CD4-positive, alpha-beta T cell treated with Interleukin-2 at 100 ng/mL for 4 hours (primary cell): ENCODE measurements at regions not wholly inside any gene's neighbourhood (a gene's known extent, or its start where the extent isn't known, plus 50 kb on each side); places are given as distances from the start of the nearest gene placed in this dataset.

Experiments used
- DNase-seq: peaks from one replicate; pipeline ENCODE4 v3.0.0-alpha.2; 2020; ENCODE audit warnings: low spot score

GRCh38 chr7:51666266-51666665, 349.7 kb upstream of the COBL start:
- DNase-seq: no peak

GRCh38 chr7:51665045-51665780, 348.6 kb upstream of the COBL start:
- DNase-seq: no peak

GRCh38 chr7:51660516-51660915, 343.9 kb upstream of the COBL start:
- DNase-seq: no peak

- DNase-seq: no peak
Measured at GRCh38 chr7:51658684-51659083, 342.1 kb upstream of the COBL start.

GRCh38 chr7:51647931-51648351, 331.3 kb upstream of the COBL start:
- DNase-seq: no peak

GRCh38 chr7:51647486-51647885, 330.9 kb upstream of the COBL start:
- DNase-seq: no peak

GRCh38 chr7:51645702-51646298, 329.2 kb upstream of the COBL start:
- no peak for DNase-seq

GRCh38 chr7:51645255-51645654, 328.6 kb upstream of the COBL start:
- DNase-seq: no peak

GRCh38 chr7:51644216-51644615, 327.6 kb upstream of the COBL start:
- no peak for DNase-seq

- no peak for DNase-seq
Measured at GRCh38 chr7:51640841-51641240, 324.2 kb upstream of the COBL start.

- no peak for DNase-seq
Measured at GRCh38 chr7:51639661-51640334, 323.2 kb upstream of the COBL start.

- no peak for DNase-seq
Measured at GRCh38 chr7:51636503-51636902, 319.9 kb upstream of the COBL start.

GRCh38 chr7:51635775-51636174, 319.2 kb upstream of the COBL start:
- no peak for DNase-seq

GRCh38 chr7:51634538-51634937, 317.9 kb upstream of the COBL start:
- DNase-seq: no peak

GRCh38 chr7:51634025-51634424, 317.4 kb upstream of the COBL start:
- DNase-seq: no peak

GRCh38 chr7:51633596-51633995, 317.0 kb upstream of the COBL start:
- no peak for DNase-seq

GRCh38 chr7:51633006-51633405, 316.4 kb upstream of the COBL start:
- no peak for DNase-seq

GRCh38 chr7:51630933-51631332, 314.3 kb upstream of the COBL start:
- no peak for DNase-seq

- no peak for DNase-seq
Measured at GRCh38 chr7:51629206-51629605, 312.6 kb upstream of the COBL start.

GRCh38 chr7:51621956-51622355, 305.3 kb upstream of the COBL start:
- no peak for DNase-seq

GRCh38 chr7:51620706-51621105, 304.1 kb upstream of the COBL start:
- no peak for DNase-seq

- no peak for DNase-seq
Measured at GRCh38 chr7:51619880-51620279, 303.3 kb upstream of the COBL start.

- no peak for DNase-seq
Measured at GRCh38 chr7:51617686-51618085, 301.1 kb upstream of the COBL start.
